ENCODE measurements at regions not wholly inside any gene's neighbourhood (a gene's known extent, or its start where the extent isn't known, plus 50 kb on each side); places are given as distances from the start of the nearest gene placed in this dataset.

DNA sequence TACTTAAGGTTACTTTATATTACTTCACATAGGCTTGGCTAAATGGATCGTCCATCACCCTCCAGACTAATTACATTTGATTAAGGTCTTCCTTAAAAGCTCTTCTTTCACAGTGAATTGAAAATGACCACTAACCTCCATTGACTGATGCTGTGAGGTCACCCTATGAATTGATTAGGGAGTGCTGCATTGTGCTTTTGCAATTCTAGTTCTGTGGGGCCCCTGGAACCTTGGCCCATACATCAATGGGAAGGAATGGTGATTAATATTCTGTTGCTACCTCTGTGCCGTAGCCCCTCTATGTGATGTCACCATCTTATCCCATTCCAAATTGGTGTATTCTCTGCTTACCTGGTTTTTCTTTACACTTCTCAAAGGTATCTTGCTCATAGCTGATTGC, 682.2 kb downstream of the SQOR start:
- Histone ChIP-seq H3K27ac (no peak overlapping the region), H3K4me3 (ENCODE audit: low read depth in 1 of 2, low read length in 1 of 2) (no peak overlapping the region), H3K36me3 (no peaks in the 10 kb centered on the region), H3K4me1 (ENCODE audit: control insufficient read depth in 1 of 2, insufficient read depth in 1 of 2, low read depth in 1 of 2, low read length in 1 of 2) (no peaks in the 10 kb centered on the region), H3K9me3 (no peaks in the 10 kb centered on the region), H3K27me3 (no peaks in the 10 kb centered on the region)
- TF ChIP-seq, protein P1, sequence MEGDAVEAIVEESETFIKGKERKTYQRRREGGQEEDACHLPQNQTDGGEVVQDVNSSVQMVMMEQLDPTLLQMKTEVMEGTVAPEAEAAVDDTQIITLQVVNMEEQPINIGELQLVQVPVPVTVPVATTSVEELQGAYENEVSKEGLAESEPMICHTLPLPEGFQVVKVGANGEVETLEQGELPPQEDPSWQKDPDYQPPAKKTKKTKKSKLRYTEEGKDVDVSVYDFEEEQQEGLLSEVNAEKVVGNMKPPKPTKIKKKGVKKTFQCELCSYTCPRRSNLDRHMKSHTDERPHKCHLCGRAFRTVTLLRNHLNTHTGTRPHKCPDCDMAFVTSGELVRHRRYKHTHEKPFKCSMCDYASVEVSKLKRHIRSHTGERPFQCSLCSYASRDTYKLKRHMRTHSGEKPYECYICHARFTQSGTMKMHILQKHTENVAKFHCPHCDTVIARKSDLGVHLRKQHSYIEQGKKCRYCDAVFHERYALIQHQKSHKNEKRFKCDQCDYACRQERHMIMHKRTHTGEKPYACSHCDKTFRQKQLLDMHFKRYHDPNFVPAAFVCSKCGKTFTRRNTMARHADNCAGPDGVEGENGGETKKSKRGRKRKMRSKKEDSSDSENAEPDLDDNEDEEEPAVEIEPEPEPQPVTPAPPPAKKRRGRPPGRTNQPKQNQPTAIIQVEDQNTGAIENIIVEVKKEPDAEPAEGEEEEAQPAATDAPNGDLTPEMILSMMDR (IDR thresholded peaks at IDR 0.05), result no peak

DNA sequence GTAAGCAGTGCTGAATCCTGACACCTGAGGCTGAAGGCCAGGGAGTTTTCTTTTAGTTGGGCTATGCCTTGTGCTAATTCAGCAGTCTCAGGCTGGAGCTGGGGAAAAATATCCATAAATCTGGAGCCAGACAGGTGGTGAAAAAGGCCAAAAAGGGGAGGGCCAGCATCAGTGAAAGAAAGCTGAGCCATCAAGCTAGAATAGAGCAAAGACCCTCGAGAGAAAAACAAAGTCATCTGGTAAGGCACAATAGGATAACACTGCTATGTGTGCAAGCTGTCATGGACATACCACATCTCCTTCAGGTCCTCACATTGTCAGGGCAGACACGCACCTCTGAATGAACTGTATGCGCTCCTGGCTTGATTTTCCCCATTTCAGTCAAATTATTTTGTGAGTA, 687.9 kb downstream of the SQOR start:
- Histone ChIP-seq H3K27ac (no peak overlapping the region), H3K27me3 (no peaks in the 10 kb centered on the region), H3K36me3 (no peaks in the 10 kb centered on the region), H3K4me3 (ENCODE audit: low read depth in 1 of 2, low read length in 1 of 2) (no peak overlapping the region), H3K4me1 (ENCODE audit: control insufficient read depth in 1 of 2, insufficient read depth in 1 of 2, low read depth in 1 of 2, low read length in 1 of 2) (no peaks in the 10 kb centered on the region), H3K9me3 (no peaks in the 10 kb centered on the region)
- TF ChIP-seq, protein P1 (IDR thresholded peaks at IDR 0.05), result no peak

DNA sequence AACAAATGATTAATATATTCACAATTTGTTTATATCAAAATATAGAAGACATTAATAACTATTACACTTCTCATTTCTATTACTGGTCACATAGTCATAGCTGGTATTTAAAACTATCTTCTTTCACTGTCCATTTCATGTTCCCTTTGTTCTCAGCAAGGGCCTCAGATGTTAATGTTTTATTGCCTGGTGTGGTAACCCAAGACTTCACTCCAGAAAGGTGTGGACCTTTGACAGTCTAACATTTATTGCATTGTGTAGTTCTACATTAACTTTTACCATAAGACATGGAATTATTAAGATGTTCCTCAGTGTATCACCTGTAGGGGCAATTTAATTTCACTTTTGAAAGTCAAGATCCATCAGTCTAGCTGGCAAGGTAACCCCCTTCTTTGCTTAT, 691.3 kb downstream of the SQOR start:
- no peak overlapping the region for H3K27ac ChIP-seq
- TF ChIP-seq, protein P1 (IDR thresholded peaks at IDR 0.05), result no peak

DNA sequence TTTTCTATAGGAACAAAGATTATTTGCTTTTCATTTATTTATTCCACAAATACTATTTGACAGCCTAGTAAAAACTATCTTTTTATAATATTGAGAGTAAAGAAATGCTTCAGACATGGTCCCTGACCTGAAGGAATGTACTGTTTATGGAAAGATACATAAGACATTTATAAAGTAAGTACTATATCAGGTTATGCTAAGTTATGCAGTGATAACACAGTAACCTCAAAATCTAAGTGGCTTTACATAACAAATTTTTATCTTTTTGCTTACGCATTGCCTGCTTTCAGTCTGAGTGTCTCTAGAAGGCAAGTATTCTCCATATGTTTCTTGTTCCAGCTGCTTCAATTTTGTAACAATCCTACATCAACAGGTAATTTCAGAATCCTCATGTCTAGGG, 694.0 kb downstream of the SQOR start:
- Histone ChIP-seq H3K36me3 (no peaks in the 10 kb centered on the region), H3K4me3 (ENCODE audit: low read depth in 1 of 2, low read length in 1 of 2) (no peak overlapping the region), H3K4me1 (ENCODE audit: control insufficient read depth in 1 of 2, insufficient read depth in 1 of 2, low read depth in 1 of 2, low read length in 1 of 2) (no peaks in the 10 kb centered on the region), H3K27ac (no peak overlapping the region), H3K9me3 (no peaks in the 10 kb centered on the region), H3K27me3 (no peaks in the 10 kb centered on the region)
- TF ChIP-seq, protein P1 (IDR thresholded peaks at IDR 0.05), result no peak

More for the DNA sequence above, 691.3 kb downstream of the SQOR start:
- Histone ChIP-seq H3K36me3 (no peaks in the 10 kb centered on the region), H3K4me1 (ENCODE audit: control insufficient read depth in 1 of 2, insufficient read depth in 1 of 2, low read depth in 1 of 2, low read length in 1 of 2) (no peaks in the 10 kb centered on the region), H3K4me3 (ENCODE audit: low read depth in 1 of 2, low read length in 1 of 2) (no peak overlapping the region), H3K9me3 (no peaks in the 10 kb centered on the region), H3K27me3 (no peaks in the 10 kb centered on the region)

GRCh38 chr15:46329876-46330275, 695.0 kb downstream of the SQOR start:
- Histone ChIP-seq H3K36me3 (no peaks in the 10 kb centered on the region), H3K4me1 (ENCODE audit: control insufficient read depth in 1 of 2, insufficient read depth in 1 of 2, low read depth in 1 of 2, low read length in 1 of 2) (no peaks in the 10 kb centered on the region), H3K27me3 (no peaks in the 10 kb centered on the region), H3K9me3 (no peaks in the 10 kb centered on the region), H3K4me3 (ENCODE audit: low read depth in 1 of 2, low read length in 1 of 2) (no peak overlapping the region), H3K27ac (no peak overlapping the region)
- TF ChIP-seq, protein P1 (IDR thresholded peaks at IDR 0.05), result no peak

DNA sequence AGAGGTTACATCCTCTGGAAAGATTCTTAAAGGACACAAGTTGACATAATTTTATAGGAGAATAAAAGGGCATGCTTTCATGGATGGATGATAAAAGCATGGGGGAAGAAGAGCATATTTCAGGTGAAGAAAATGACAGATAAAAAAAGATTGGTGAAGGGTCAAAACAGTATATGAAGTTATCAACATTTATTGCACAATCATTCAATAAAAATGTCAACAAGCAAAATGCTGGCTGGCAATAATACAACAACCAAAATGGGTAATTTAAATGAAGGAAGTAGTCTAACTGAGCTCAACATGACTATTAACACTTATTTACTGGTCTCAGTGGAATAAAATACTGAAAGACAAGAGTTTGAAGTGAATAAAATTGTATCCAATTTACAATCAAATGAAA, 696.7 kb downstream of the SQOR start:
- Histone ChIP-seq H3K27ac (no peak overlapping the region), H3K27me3 (no peaks in the 10 kb centered on the region), H3K36me3 (no peaks in the 10 kb centered on the region), H3K9me3 (no peaks in the 10 kb centered on the region), H3K4me3 (ENCODE audit: low read depth in 1 of 2, low read length in 1 of 2) (no peak overlapping the region), H3K4me1 (ENCODE audit: control insufficient read depth in 1 of 2, insufficient read depth in 1 of 2, low read depth in 1 of 2, low read length in 1 of 2) (no peaks in the 10 kb centered on the region)
- TF ChIP-seq, protein P1 (IDR thresholded peaks at IDR 0.05), result no peak

Data from neutrophil (primary cell).